Endothelial cell of hepatic sinusoid (primary cell): ENCODE measurements at regions not wholly inside any gene's neighbourhood (a gene's known extent, or its start where the extent isn't known, plus 50 kb on each side); places are given as distances from the start of the nearest gene placed in this dataset.
"Not testable (repeated sequence)": the region's sequence is repeated elsewhere in the genome, so short reads cannot be mapped to it uniquely, and the experiment has no call there.

Source experiments
- in situ Hi-C: cut with HindIII; loops from 2 replicates; pipeline ENCODE4 v1.10.0; 2017; ENCODE audit warnings: low sequenced_read_pairs

- in situ Hi-C loops = no loop called here
These were observed 254.6 kb upstream of the CYLC2 start for GRCh38 chr9:102740578-102740977.

GRCh38 chr9:102728946-102729345 lies 266.2 kb upstream of the CYLC2 start:
- in situ Hi-C loops = no loop called here

- in situ Hi-C loops = no loop called here
These were observed 280.9 kb upstream of the CYLC2 start for GRCh38 chr9:102714184-102714583.

GRCh38 chr9:102712910-102713309 lies 282.2 kb upstream of the CYLC2 start:
- in situ Hi-C loops = not testable (repeated sequence)

- in situ Hi-C loops = no loop called here
These were observed 294.2 kb upstream of the CYLC2 start for GRCh38 chr9:102700936-102701335.

- in situ Hi-C loops = no loop called here
These were observed 325.9 kb upstream of the CYLC2 start for GRCh38 chr9:102669220-102669619.

GRCh38 chr9:102652471-102652870 lies 342.7 kb upstream of the CYLC2 start:
- in situ Hi-C loops = no loop called here

GRCh38 chr9:102650896-102651295 lies 344.2 kb upstream of the CYLC2 start:
- in situ Hi-C loops = no loop called here

GRCh38 chr9:102642651-102643050 lies 352.5 kb upstream of the CYLC2 start:
- in situ Hi-C loops = loop anchor here (5.0 kb wide), 1 partner anchor 75 kb away; no protein-coding TSS in a partner anchor

- in situ Hi-C loops = no loop called here
These were observed 363.6 kb upstream of the CYLC2 start for GRCh38 chr9:102631559-102631958.

GRCh38 chr9:102609461-102609860 lies 385.7 kb upstream of the CYLC2 start:
- in situ Hi-C loops = no loop called here

- in situ Hi-C loops = not testable (repeated sequence)
These were observed 391.6 kb upstream of the CYLC2 start for GRCh38 chr9:102603198-102604195.

GRCh38 chr9:102594241-102594640 lies 400.9 kb upstream of the CYLC2 start:
- in situ Hi-C loops = no loop called here

- in situ Hi-C loops = no loop called here
These were observed 407.9 kb upstream of the CYLC2 start for GRCh38 chr9:102587281-102587680.

GRCh38 chr9:102569436-102569835 lies 425.7 kb upstream of the CYLC2 start:
- in situ Hi-C loops = no loop called here

- in situ Hi-C loops = no loop called here
These were observed 443.8 kb upstream of the CYLC2 start for GRCh38 chr9:102551346-102551745.

- in situ Hi-C loops = no loop called here
These were observed 444.2 kb upstream of the CYLC2 start for GRCh38 chr9:102550886-102551285.

GRCh38 chr9:102550266-102550665 lies 444.9 kb upstream of the CYLC2 start:
- in situ Hi-C loops = no loop called here

GRCh38 chr9:102534031-102534430 lies 461.1 kb upstream of the CYLC2 start:
- in situ Hi-C loops = no loop called here

GRCh38 chr9:102521097-102521755 lies 473.9 kb upstream of the CYLC2 start:
- in situ Hi-C loops = no loop called here

- in situ Hi-C loops = no loop called here
These were observed 475.7 kb upstream of the CYLC2 start for GRCh38 chr9:102519423-102519822.

GRCh38 chr9:102518324-102518723 lies 476.8 kb upstream of the CYLC2 start:
- in situ Hi-C loops = no loop called here
